Neural cell (in vitro differentiated cells): ENCODE measurements at regions not wholly inside any gene's neighbourhood (a gene's known extent, or its start where the extent isn't known, plus 50 kb on each side); places are given as distances from the start of the nearest gene placed in this dataset.

Source experiments
- H2AFZ ChIP-seq: fragments of 200-600, 300-800 bp; sonication (generic), shearing (Covaris generic); 2 replicates; pipeline ENCODE4 v1.6.0; 2014; ENCODE audit warnings: low read depth, mild to moderate bottlenecking, antibody characterized with exemption, low read length, moderate library complexity
- H3F3A ChIP-seq: fragments of 200-600 bp; shearing (Covaris generic); 2 replicates; pipeline ENCODE4 v1.6.1; 2016; ENCODE audit warnings: mild to moderate bottlenecking, moderate library complexity, mixed read lengths, antibody characterized with exemption, low read length; ENCODE audit not compliant: insufficient read depth, poor library complexity, severe bottlenecking
- H3K27ac ChIP-seq: fragments of 200-600, 300-800 bp; sonication (generic), shearing (Covaris generic); 2 replicates; pipeline ENCODE4 v1.5.1; 2014; ENCODE audit warnings: mild to moderate bottlenecking, low read length, moderate library complexity
- H3K27me3 ChIP-seq: fragments of 300-800, 200-600 bp; sonication (generic), shearing (Covaris generic); 2 replicates; pipeline ENCODE4 v1.6.0; 2014; ENCODE audit warnings: mild to moderate bottlenecking, low read depth, low read length, moderate library complexity; ENCODE audit not compliant: insufficient read depth
- H3K36me3 ChIP-seq: fragments of 300-800, 200-600 bp; sonication (generic), shearing (Covaris generic); 2 replicates; pipeline ENCODE4 v1.5.1; 2014; ENCODE audit warnings: mild to moderate bottlenecking, antibody characterized with exemption, low read length, moderate library complexity; ENCODE audit not compliant: insufficient read depth
- H3K4me2 ChIP-seq: fragments of 300-800, 200-600 bp; sonication (generic), shearing (Covaris generic); 2 replicates; pipeline ENCODE4 v1.6.0; 2014; ENCODE audit warnings: mild to moderate bottlenecking, low read length
- H3K4me3 ChIP-seq: fragments of 300-800, 200-600 bp; sonication (generic), shearing (Covaris generic); 2 replicates; pipeline ENCODE4 v1.5.1; 2014; ENCODE audit warnings: mild to moderate bottlenecking, low read length, moderate library complexity
- H3K79me2 ChIP-seq: fragments of 200-600 bp; shearing (Covaris generic); replicated peaks from 2 replicates; pipeline ENCODE4 v1.6.0; 2014; ENCODE audit warnings: mild to moderate bottlenecking, low read length, moderate library complexity; ENCODE audit not compliant: insufficient read depth
- H3K9ac ChIP-seq: fragments of 300-800, 200-600 bp; sonication (generic), shearing (Covaris generic); 2 replicates; pipeline ENCODE4 v1.6.1; 2016; ENCODE audit warnings: mild to moderate bottlenecking, low read length, mixed read lengths
- H3K9me2 ChIP-seq: fragments of 200-600 bp; shearing (Covaris generic); 2 replicates; pipeline ENCODE4 v1.6.1; 2016; ENCODE audit warnings: mild to moderate bottlenecking, low read length, mixed read lengths; ENCODE audit not compliant: insufficient read depth
- H3K9me3 ChIP-seq: fragments of 200-600, 300-800 bp; sonication (generic), shearing (Covaris generic); 2 replicates; pipeline ENCODE4 v1.6.1; 2016; ENCODE audit warnings: mild to moderate bottlenecking, mixed run types, low read length, moderate library complexity, mixed read lengths
- H4K20me1 ChIP-seq: fragments of 200-600 bp; shearing (Covaris generic); 2 replicates; pipeline ENCODE4 v1.6.1; 2016; ENCODE audit warnings: mild to moderate bottlenecking, mixed run types; ENCODE audit not compliant: insufficient read depth
- EP300 ChIP-seq: fragments of 450-650 bp; conservative IDR thresholded peaks from 2 replicates; pipeline ENCODE4 v1.6.1; 2014; ENCODE audit warnings: antibody characterized with exemption, mild to moderate bottlenecking, moderate library complexity; ENCODE audit not compliant: poor library complexity, severe bottlenecking
- EZH2 ChIP-seq: fragments of 200-600, 300-800 bp; shearing (Covaris generic), sonication (generic); IDR thresholded peaks from 2 replicates; pipeline ENCODE4 v1.6.1; 2014; ENCODE audit warnings: antibody characterized with exemption, low read length, borderline replicate concordance, mild to moderate bottlenecking; ENCODE audit not compliant: insufficient read depth, poor library complexity, severe bottlenecking
- MXI1 ChIP-seq: fragments of 450-650 bp; conservative IDR thresholded peaks from 2 replicates; pipeline ENCODE4 v1.6.1; 2014; ENCODE audit warnings: antibody characterized with exemption, mild to moderate bottlenecking; ENCODE audit not compliant: poor library complexity, severe bottlenecking
- POLR2AphosphoS5 ChIP-seq: IDR thresholded peaks from 2 replicates; pipeline ENCODE4 v1.6.1; 2012
- RAD21 ChIP-seq: fragments of 450-650 bp; conservative IDR thresholded peaks from 2 replicates; pipeline ENCODE4 v1.6.1; 2014; ENCODE audit warnings: antibody characterized with exemption, mild to moderate bottlenecking, moderate library complexity
- SMC3 ChIP-seq: fragments of 450-650 bp; conservative IDR thresholded peaks from 2 replicates; pipeline ENCODE4 v1.6.1; 2014; ENCODE audit warnings: antibody characterized with exemption, mild to moderate bottlenecking, moderate library complexity; ENCODE audit not compliant: poor library complexity
- TAF1 ChIP-seq: IDR thresholded peaks from 2 replicates; pipeline ENCODE4 v1.6.1; 2012; ENCODE audit warnings: low read depth
- TF ChIP-seq, protein P1 (sequence below): IDR thresholded peaks from 2 replicates; pipeline ENCODE4 v1.6.1; 2012; ENCODE audit warnings: borderline replicate concordance
- TF ChIP-seq, protein P2 (sequence below): fragments of 450-650 bp; IDR thresholded peaks from 2 replicates; pipeline ENCODE4 v1.5.1; 2014; ENCODE audit warnings: antibody characterized with exemption, mild to moderate bottlenecking, moderate library complexity; ENCODE audit not compliant: poor library complexity, severe bottlenecking

DNA sequence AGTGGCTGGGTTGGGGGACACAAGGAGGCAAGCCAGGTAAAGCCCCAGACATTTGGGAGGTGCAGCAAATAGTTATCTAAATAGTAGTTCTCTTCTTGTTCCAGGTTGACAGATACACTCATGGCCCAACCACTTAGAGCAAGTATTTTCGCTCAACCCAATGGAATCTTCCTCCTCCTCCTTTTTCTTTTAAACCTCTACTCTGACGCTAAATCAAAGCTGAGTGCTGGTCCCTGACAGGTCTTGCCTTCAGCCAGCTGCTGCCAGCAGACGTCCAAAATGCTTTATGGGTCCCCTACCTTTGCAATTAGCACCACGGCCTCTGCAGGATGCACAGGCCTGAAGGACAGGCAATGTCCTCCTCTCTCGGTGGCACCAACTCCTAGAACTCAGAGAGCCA lies 558.5 kb downstream of the MIAT start:
- no peak overlapping the region for H3K4me2 ChIP-seq

DNA sequence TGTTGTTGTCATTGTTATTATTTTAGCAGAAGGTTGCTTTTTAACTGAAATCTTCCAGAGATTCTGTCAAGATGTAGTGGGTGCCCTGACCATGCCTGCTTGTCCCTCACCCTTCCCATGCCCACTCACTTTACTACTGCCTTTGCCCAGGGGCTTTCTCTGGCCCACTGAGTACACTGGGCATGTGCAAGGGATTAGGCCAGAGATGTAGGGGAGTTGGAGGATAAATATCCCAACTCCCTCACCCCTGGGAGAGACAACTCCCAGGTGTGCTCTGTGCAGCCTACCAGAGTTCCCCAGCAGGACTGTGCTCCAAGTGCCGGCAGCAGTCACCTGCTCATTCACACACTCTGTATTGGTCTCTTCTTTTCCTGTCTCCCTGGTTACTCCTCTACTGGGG lies 559.1 kb downstream of the MIAT start:
- TF ChIP-seq SMC3, result no peak
- TF ChIP-seq EZH2, result no peak
- TF ChIP-seq, protein P1, sequence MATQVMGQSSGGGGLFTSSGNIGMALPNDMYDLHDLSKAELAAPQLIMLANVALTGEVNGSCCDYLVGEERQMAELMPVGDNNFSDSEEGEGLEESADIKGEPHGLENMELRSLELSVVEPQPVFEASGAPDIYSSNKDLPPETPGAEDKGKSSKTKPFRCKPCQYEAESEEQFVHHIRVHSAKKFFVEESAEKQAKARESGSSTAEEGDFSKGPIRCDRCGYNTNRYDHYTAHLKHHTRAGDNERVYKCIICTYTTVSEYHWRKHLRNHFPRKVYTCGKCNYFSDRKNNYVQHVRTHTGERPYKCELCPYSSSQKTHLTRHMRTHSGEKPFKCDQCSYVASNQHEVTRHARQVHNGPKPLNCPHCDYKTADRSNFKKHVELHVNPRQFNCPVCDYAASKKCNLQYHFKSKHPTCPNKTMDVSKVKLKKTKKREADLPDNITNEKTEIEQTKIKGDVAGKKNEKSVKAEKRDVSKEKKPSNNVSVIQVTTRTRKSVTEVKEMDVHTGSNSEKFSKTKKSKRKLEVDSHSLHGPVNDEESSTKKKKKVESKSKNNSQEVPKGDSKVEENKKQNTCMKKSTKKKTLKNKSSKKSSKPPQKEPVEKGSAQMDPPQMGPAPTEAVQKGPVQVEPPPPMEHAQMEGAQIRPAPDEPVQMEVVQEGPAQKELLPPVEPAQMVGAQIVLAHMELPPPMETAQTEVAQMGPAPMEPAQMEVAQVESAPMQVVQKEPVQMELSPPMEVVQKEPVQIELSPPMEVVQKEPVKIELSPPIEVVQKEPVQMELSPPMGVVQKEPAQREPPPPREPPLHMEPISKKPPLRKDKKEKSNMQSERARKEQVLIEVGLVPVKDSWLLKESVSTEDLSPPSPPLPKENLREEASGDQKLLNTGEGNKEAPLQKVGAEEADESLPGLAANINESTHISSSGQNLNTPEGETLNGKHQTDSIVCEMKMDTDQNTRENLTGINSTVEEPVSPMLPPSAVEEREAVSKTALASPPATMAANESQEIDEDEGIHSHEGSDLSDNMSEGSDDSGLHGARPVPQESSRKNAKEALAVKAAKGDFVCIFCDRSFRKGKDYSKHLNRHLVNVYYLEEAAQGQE, result no peak
- TF ChIP-seq POLR2AphosphoS5, result no peak
- no peak for TF ChIP-seq EP300
- TF ChIP-seq, protein P2, sequence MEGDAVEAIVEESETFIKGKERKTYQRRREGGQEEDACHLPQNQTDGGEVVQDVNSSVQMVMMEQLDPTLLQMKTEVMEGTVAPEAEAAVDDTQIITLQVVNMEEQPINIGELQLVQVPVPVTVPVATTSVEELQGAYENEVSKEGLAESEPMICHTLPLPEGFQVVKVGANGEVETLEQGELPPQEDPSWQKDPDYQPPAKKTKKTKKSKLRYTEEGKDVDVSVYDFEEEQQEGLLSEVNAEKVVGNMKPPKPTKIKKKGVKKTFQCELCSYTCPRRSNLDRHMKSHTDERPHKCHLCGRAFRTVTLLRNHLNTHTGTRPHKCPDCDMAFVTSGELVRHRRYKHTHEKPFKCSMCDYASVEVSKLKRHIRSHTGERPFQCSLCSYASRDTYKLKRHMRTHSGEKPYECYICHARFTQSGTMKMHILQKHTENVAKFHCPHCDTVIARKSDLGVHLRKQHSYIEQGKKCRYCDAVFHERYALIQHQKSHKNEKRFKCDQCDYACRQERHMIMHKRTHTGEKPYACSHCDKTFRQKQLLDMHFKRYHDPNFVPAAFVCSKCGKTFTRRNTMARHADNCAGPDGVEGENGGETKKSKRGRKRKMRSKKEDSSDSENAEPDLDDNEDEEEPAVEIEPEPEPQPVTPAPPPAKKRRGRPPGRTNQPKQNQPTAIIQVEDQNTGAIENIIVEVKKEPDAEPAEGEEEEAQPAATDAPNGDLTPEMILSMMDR, result no peak
- no peak for TF ChIP-seq TAF1
- TF ChIP-seq RAD21, result no peak
- no peak for TF ChIP-seq MXI1

More for the DNA sequence above, 558.5 kb downstream of the MIAT start:
- H3K27me3 ChIP-seq, result no peaks in the 10 kb centered on the region
- no peaks in the 10 kb centered on the region for H3K79me2 ChIP-seq
- no peak overlapping the region for H2AFZ ChIP-seq
- H3K9ac ChIP-seq, result no peak overlapping the region
- H3K9me2 ChIP-seq, result no peaks in the 10 kb centered on the region
- no peaks in the 10 kb centered on the region for H3F3A ChIP-seq
- no peak overlapping the region for H3K27ac ChIP-seq
- H3K9me3 ChIP-seq, result no peaks in the 10 kb centered on the region
- TF ChIP-seq, protein P2, result no peak
- TF ChIP-seq EZH2 (no peak), EP300 (no peak), MXI1 (no peak), RAD21 (no peak), POLR2AphosphoS5 (no peak), TAF1 (no peak), SMC3 (no peak)
- TF ChIP-seq, protein P1, result no peak
- no peaks in the 10 kb centered on the region for H3K36me3 ChIP-seq
- no peak overlapping the region for H3K4me3 ChIP-seq
- H4K20me1 ChIP-seq, result no peaks in the 10 kb centered on the region

More for the DNA sequence above, 559.1 kb downstream of the MIAT start:
- no peaks in the 10 kb centered on the region for H3K36me3 ChIP-seq
- H3K79me2 ChIP-seq, result no peaks in the 10 kb centered on the region
- H3K27me3 ChIP-seq, result no peaks in the 10 kb centered on the region
- no peak overlapping the region for H2AFZ ChIP-seq
- no peak overlapping the region for H3K9ac ChIP-seq
- H3K27ac ChIP-seq, result no peak overlapping the region
- H3K9me2 ChIP-seq, result no peaks in the 10 kb centered on the region
- no peak overlapping the region for H3K4me3 ChIP-seq
- no peaks in the 10 kb centered on the region for H4K20me1 ChIP-seq
- H3K4me2 ChIP-seq, result no peak overlapping the region
- no peaks in the 10 kb centered on the region for H3K9me3 ChIP-seq
- H3F3A ChIP-seq, result no peaks in the 10 kb centered on the region
